Liver (tissue), 3 donors: ENCODE measurements at regions not wholly inside any gene's neighbourhood (a gene's known extent, or its start where the extent isn't known, plus 50 kb on each side); places are given as distances from the start of the nearest gene placed in this dataset.

Experiments
- EGR1 ChIP-seq, 2 donors: IDR thresholded peaks; 2 replicates each; pipeline ENCODE4 v1.6.1; 2016 to 2018; ENCODE audit warnings: antibody characterized with exemption in 2 of 2, low read depth in 2 of 2
- GABPA ChIP-seq, 2 donors: IDR thresholded peaks in 1 of 2; conservative IDR thresholded peaks in 1 of 2; 2 replicates each; pipeline ENCODE4 v1.6.1; 2016; ENCODE audit warnings: antibody characterized with exemption in 2 of 2, mild to moderate bottlenecking in 1 of 2, moderate library complexity in 1 of 2
- NR2F2 ChIP-seq: IDR thresholded peaks from 2 replicates; pipeline ENCODE4 v1.6.1; 2016; ENCODE audit warnings: antibody characterized with exemption
- TAF1 ChIP-seq: conservative IDR thresholded peaks from 2 replicates; pipeline ENCODE4 v1.6.1; 2016; ENCODE audit warnings: antibody characterized with exemption, mild to moderate bottlenecking
- TF ChIP-seq, protein P1 (sequence below): fragments of 150-350 bp; IDR thresholded peaks from 2 replicates; pipeline ENCODE4 v1.5.1; 2017; ENCODE audit warnings: improper control_type of control experiment, low read depth, low read length; ENCODE audit not compliant: missing input control
- donor health status: healthy.
- donor health status: healthy.

DNA sequence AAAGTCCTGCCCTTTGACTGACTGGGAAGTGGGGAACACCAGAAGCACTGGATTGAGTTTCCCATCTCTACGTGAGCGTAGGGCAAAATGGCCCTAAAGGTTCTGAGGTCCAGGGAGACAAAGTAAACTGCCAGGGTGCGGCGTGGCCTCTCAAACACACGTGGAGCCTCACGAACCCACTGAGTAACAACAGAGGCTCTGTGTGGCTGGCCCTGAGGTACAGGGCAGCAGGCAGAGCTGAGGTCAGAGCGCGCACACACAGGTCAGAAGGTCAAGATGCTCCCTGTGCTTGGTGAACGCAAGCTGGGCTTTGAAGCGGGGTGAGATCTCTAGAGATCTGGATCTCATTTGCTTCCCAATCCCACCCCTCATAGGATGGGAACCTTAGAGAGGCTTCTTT lies 99.0 kb upstream of the ZMIZ1 start:
- TF ChIP-seq, protein P1, sequence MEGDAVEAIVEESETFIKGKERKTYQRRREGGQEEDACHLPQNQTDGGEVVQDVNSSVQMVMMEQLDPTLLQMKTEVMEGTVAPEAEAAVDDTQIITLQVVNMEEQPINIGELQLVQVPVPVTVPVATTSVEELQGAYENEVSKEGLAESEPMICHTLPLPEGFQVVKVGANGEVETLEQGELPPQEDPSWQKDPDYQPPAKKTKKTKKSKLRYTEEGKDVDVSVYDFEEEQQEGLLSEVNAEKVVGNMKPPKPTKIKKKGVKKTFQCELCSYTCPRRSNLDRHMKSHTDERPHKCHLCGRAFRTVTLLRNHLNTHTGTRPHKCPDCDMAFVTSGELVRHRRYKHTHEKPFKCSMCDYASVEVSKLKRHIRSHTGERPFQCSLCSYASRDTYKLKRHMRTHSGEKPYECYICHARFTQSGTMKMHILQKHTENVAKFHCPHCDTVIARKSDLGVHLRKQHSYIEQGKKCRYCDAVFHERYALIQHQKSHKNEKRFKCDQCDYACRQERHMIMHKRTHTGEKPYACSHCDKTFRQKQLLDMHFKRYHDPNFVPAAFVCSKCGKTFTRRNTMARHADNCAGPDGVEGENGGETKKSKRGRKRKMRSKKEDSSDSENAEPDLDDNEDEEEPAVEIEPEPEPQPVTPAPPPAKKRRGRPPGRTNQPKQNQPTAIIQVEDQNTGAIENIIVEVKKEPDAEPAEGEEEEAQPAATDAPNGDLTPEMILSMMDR, result no peak
- TF ChIP-seq TAF1 (no peak), EGR1 (IDR thresholded peaks at IDR 0.05; ENCODE audit: low read depth in 2 of 2) (no peak), NR2F2 (no peak), GABPA (IDR thresholded peaks at IDR 0.05 in 1 of 2, conservative IDR thresholded peaks at IDR 0.05 in 1 of 2) (no peak)
